T-cell (primary cell): ENCODE measurements at regions not wholly inside any gene's neighbourhood (a gene's known extent, or its start where the extent isn't known, plus 50 kb on each side); places are given as distances from the start of the nearest gene placed in this dataset.
"Not testable (repeated sequence)": the region's sequence is repeated elsewhere in the genome, so short reads cannot be mapped to it uniquely, and the experiment has no call there.

Experiments used
- ATAC-seq, 4 experiments: fragments of 200-7000 bp in 3 of 4; fragments of 150-1000 bp in 1 of 4; cut with Tn5 transposase; replicated peaks in 1 of 4; 1 replicate in 3 of 4; 2 replicates in 1 of 4; pipeline ENCODE4 v1.10.0; 2021; ENCODE audit warnings: moderate library complexity in 3 of 4, mild to moderate bottlenecking in 2 of 4, moderate number of reproducible peaks in 1 of 4
- CTCF ChIA-PET, 2 donors: fragments of 300-600 bp; sonication (Branson Sonifier 250); formaldehyde crosslinking; loops; one replicate each; lab custom pipeline; 2022; ENCODE audit warnings: antibody characterized with exemption in 2 of 2; lab: Charles Lee
- POLR2A ChIA-PET, 2 donors: fragments of 300-600 bp; sonication (Branson Sonifier 250); formaldehyde crosslinking; loops; one replicate each; lab custom pipeline; 2022; ENCODE audit warnings: antibody characterized with exemption in 2 of 2; lab: Charles Lee
- DNase-seq, 35 experiments: peaks; one replicate each; pipeline versions ENCODE4 v3.0.0 to v3.0.0-alpha.2; 2013 to 2023
- H3K27ac ChIP-seq: one replicate; pipeline ENCODE4 v1.5.1; 2013; ENCODE audit warnings: low read length
- H3K27me3 ChIP-seq, 2 experiments: replicated peaks in 1 of 2; 1 replicate in 1 of 2; 2 replicates in 1 of 2; pipeline versions ENCODE4 v1.6.1 to v1.7.0; 2013; ENCODE audit warnings: low read length in 1 of 2, mixed read lengths in 1 of 2; ENCODE audit not compliant: control insufficient read depth in 2 of 2, insufficient read depth in 2 of 2; ENCODE audit errors: extremely low read depth in 1 of 2
- H3K36me3 ChIP-seq, 2 donors: 1 replicate in 1 of 2; 2 replicates in 1 of 2; pipeline versions ENCODE4 v1.6.1 to v1.7.0; 2013; ENCODE audit warnings: low read length in 1 of 2; ENCODE audit not compliant: control insufficient read depth in 2 of 2, insufficient read depth in 1 of 2; ENCODE audit errors: extremely low read depth in 1 of 2
- H3K4me1 ChIP-seq, 2 experiments: 1 replicate in 1 of 2; 2 replicates in 1 of 2; pipeline versions ENCODE4 v1.6.1 to v1.7.0; 2013; ENCODE audit warnings: low read length in 2 of 2, mixed read lengths in 1 of 2; ENCODE audit not compliant: insufficient read depth in 2 of 2, control insufficient read depth in 1 of 2; ENCODE audit errors: extremely low read depth in 1 of 2
- H3K4me3 ChIP-seq, 2 donors: 1 replicate in 1 of 2; 2 replicates in 1 of 2; pipeline versions ENCODE4 v1.5.1 to v1.7.0; 2013; ENCODE audit warnings: mild to moderate bottlenecking in 2 of 2, low read length in 1 of 2, moderate library complexity in 1 of 2; ENCODE audit not compliant: control insufficient read depth in 1 of 2; ENCODE audit errors: extremely low read depth in 1 of 2
- H3K9me3 ChIP-seq: 2 replicates; pipeline ENCODE4 v1.7.0; 2013
- H3K27ac Mint-ChIP-seq, 2 donors: one replicate each; pipeline ENCODE4 v1.8.0; 2020 to 2021; ENCODE audit warnings: mild to moderate bottlenecking in 2 of 2, mixed read lengths in 2 of 2
- H3K27me3 Mint-ChIP-seq, 2 donors: one replicate each; pipeline ENCODE4 v1.8.0; 2021 to 2022; ENCODE audit warnings: mixed read lengths in 2 of 2
- H3K36me3 Mint-ChIP-seq: one replicate; pipeline ENCODE4 v1.8.0; 2021; ENCODE audit warnings: mixed read lengths
- H3K4me1 Mint-ChIP-seq, 3 donors: one replicate each; pipeline ENCODE4 v1.8.0; 2020 to 2022; ENCODE audit warnings: mixed read lengths in 3 of 3, mild to moderate bottlenecking in 1 of 3
- H3K4me3 Mint-ChIP-seq, 3 donors: one replicate each; pipeline ENCODE4 v1.8.0; 2020 to 2022; ENCODE audit warnings: mild to moderate bottlenecking in 3 of 3, mixed read lengths in 3 of 3, moderate library complexity in 3 of 3
- H3K9me3 Mint-ChIP-seq, 3 donors: one replicate each; pipeline ENCODE4 v1.8.0; 2020 to 2022; ENCODE audit warnings: mixed read lengths in 3 of 3
- WGBS: methylation state at CpG from one replicate; pipeline ENCODE4 v1.1.5; 2013; ENCODE audit warnings: missing lambda C conversion rate; ENCODE audit not compliant: insufficient coverage; 5-methylcytosine and 5-hydroxymethylcytosine counted together

GRCh38 chr12:131407221-131408035 is 303.5 kb upstream of the SFSWAP start:
- Histone ChIP-seq H3K9me3 (no peaks in the 10 kb centered on the region), H3K27ac (no peak overlapping the region), H3K36me3 (no peaks in the 10 kb centered on the region), H3K27me3 (peaks cover 0 to 22% of the 10 kb centered on the region in 2 experiments), H3K4me3 (no peak overlapping the region), H3K4me1 (no peaks in the 10 kb centered on the region)
- CTCF ChIA-PET, result no interaction called here
- ATAC-seq (no peak), DNase-seq (no peak)
- Mint-ChIP-seq H3K4me1 (no peaks in the 10 kb centered on the region), H3K36me3 (no peaks in the 10 kb centered on the region), H3K27ac (no peak overlapping the region), H3K4me3 (no peak overlapping the region), H3K27me3 (peaks cover 1 to 15% of the 10 kb centered on the region in 2 donors), H3K9me3 (no peaks in the 10 kb centered on the region)
- POLR2A ChIA-PET, result no interaction called here
- WGBS, result 62% methylated on average over 13 of the region's 15 CpGs

GRCh38 chr12:131408036-131408365 is 302.9 kb upstream of the SFSWAP start:
- CTCF ChIA-PET, result no interaction called here

DNA sequence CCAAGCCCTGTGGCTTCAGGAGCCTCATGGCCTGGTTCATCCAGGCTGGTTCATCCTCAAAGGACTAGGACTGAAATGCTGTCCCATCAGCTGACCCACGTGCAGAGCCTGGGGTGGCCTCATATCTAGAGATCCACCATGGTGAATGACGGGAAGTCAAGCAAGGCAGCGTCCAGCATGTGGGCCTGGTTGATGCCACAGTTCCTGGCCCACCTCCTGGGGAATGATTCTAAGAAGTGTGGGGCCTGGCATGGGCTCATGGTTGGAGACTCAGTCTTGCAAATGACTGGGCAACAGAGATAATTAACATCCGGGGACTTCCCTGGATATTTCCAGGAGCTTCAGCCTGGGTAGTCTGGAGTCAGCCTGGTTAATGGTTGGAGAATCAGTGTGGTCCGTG is 302.4 kb upstream of the SFSWAP start:
- Histone ChIP-seq H3K4me1 (no peaks in the 10 kb centered on the region), H3K27me3 (peaks cover 0 to 22% of the 10 kb centered on the region in 2 experiments), H3K27ac (no peak overlapping the region), H3K36me3 (no peaks in the 10 kb centered on the region), H3K4me3 (no peak overlapping the region), H3K9me3 (no peaks in the 10 kb centered on the region)
- no peak overlapping the region for H3K27ac Mint-ChIP-seq
- DNase-seq (no peak), ATAC-seq (no peak)
- peaks cover 5 to 12% of the 10 kb centered on the region in 2 donors for H3K27me3 Mint-ChIP-seq
- WGBS, result 83% methylated on average over 1 of the region's 5 CpGs
- H3K9me3 Mint-ChIP-seq, result no peaks in the 10 kb centered on the region
- ChIA-PET CTCF (no interaction called here), POLR2A (no interaction called here)
- no peak overlapping the region for H3K4me3 Mint-ChIP-seq
- H3K36me3 Mint-ChIP-seq, result no peaks in the 10 kb centered on the region
- no peaks in the 10 kb centered on the region for H3K4me1 Mint-ChIP-seq

More at GRCh38 chr12:131408036-131408365, 302.9 kb upstream of the SFSWAP start:
- Histone ChIP-seq H3K4me1 (no peaks in the 10 kb centered on the region), H3K36me3 (no peaks in the 10 kb centered on the region), H3K27ac (no peak overlapping the region), H3K4me3 (no peak overlapping the region), H3K9me3 (no peaks in the 10 kb centered on the region), H3K27me3 (peaks cover 0 to 22% of the 10 kb centered on the region in 2 experiments)
- ATAC-seq (no peak), DNase-seq (no peak)
- H3K36me3 Mint-ChIP-seq, result no peaks in the 10 kb centered on the region
- POLR2A ChIA-PET, result no interaction called here
- H3K4me3 Mint-ChIP-seq, result no peak overlapping the region
- no peak overlapping the region for H3K27ac Mint-ChIP-seq
- no peaks in the 10 kb centered on the region for H3K9me3 Mint-ChIP-seq
- WGBS, result 71% methylated on average over 5 of the region's 6 CpGs
- peaks cover 5 to 12% of the 10 kb centered on the region in 2 donors for H3K27me3 Mint-ChIP-seq
- no peaks in the 10 kb centered on the region for H3K4me1 Mint-ChIP-seq

DNA sequence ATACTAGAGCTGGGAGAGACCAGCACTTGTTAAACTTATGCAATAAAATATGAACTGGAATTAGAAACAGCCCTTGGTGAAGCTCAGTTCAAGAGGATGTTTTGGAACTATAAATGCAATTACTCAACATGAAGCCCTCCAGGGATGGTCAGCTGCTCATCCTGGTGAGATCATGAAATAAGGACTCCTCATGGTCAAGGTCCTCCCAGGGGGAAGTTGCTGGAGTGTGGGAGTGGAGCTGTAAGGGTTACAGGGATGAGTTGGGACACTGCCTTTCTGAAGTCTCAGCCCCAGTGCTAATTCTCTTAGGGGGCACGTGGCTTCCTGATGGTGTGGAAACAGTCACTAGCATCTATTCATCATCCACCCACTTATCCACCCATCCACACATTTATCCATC is 301.7 kb upstream of the SFSWAP start:
- Mint-ChIP-seq H3K27ac (no peak overlapping the region), H3K27me3 (peaks cover 5 to 12% of the 10 kb centered on the region in 2 donors), H3K4me1 (no peaks in the 10 kb centered on the region), H3K4me3 (no peak overlapping the region), H3K9me3 (no peaks in the 10 kb centered on the region), H3K36me3 (no peaks in the 10 kb centered on the region)
- 42% methylated on average over 1 of the region's 1 CpG for WGBS
- Histone ChIP-seq H3K4me1 (no peaks in the 10 kb centered on the region), H3K9me3 (no peaks in the 10 kb centered on the region), H3K27ac (no peak overlapping the region), H3K4me3 (no peak overlapping the region), H3K36me3 (no peaks in the 10 kb centered on the region), H3K27me3 (peaks cover 0 to 18% of the 10 kb centered on the region in 2 experiments)
- DNase-seq (no peak), ATAC-seq (no peak)
- ChIA-PET POLR2A (no interaction called here), CTCF (no interaction called here)

DNA sequence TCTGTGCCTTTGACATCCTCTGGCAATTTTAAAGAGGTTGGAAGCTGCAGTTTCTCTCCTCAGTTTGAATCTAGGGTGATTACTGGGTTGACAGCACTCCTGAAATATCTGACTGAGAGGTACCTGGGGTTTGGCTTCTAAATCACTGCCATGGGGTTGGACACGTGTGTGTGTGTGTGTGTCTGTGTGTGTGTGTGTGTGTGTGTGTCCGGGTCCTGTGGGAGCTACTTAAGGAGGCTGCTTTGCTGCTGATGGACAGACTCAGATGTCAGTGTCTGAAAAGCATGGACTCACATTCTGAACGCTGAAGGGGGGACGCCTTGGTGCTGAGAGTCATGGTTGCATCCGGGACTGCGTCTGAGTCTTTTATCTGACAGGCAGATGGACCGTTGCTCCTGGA is 299.1 kb upstream of the SFSWAP start:
- H3K4me1 ChIP-seq, H3K27ac ChIP-seq, H3K4me3 Mint-ChIP-seq, H3K27ac Mint-ChIP-seq, H3K36me3 ChIP-seq, POLR2A ChIA-PET, H3K27me3 Mint-ChIP-seq, H3K4me3 ChIP-seq, H3K9me3 Mint-ChIP-seq, DNase-seq, H3K9me3 ChIP-seq, H3K4me1 Mint-ChIP-seq, H3K36me3 Mint-ChIP-seq, ATAC-seq: not testable (repeated sequence)
- H3K27me3 ChIP-seq, result peaks cover 0 to 16% of the 10 kb centered on the region in 2 experiments
- CTCF ChIA-PET, result interaction anchor here in 1 of 2 donors (0.5 kb wide), 1 partner anchor 191 kb away, joined by 3 read pairs; no protein-coding TSS in a partner anchor
- no CpG with 5 or more reads among the region's 7 CpGs for WGBS

DNA sequence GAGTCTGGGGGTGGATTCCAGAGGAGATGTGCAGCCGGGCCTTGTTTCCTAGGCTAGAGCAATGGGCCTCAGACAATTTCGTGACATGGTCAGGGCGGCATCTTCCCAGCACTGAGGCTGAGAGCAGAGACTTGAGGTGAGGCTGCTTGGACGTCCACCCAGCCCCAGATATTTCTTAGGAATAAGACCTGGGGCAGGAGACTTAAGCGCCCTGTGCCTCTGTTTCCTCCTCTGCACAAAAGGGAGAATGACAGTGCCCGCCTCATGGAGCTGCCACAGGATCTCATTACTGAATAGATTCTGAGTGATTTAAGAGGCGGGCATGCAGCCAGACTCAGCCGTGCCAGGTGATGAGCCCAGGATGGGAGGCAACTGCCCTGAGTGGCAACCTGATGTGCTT is 297.9 kb upstream of the SFSWAP start:
- 73% methylated on average over 8 of the region's 8 CpGs for WGBS

More for the DNA sequence above, 297.9 kb upstream of the SFSWAP start:
- Histone ChIP-seq H3K36me3 (no peaks in the 10 kb centered on the region), H3K4me1 (no peaks in the 10 kb centered on the region), H3K9me3 (no peaks in the 10 kb centered on the region), H3K27ac (no peak overlapping the region), H3K27me3 (peaks cover 0 to 5% of the 10 kb centered on the region in 2 experiments), H3K4me3 (no peak overlapping the region)
- DNase-seq (no peak), ATAC-seq (no peak)
- ChIA-PET CTCF (no interaction called here), POLR2A (no interaction called here)
- H3K36me3 Mint-ChIP-seq, result no peaks in the 10 kb centered on the region
- peaks cover 0 to 5% (median 0%) of the 10 kb centered on the region in 3 donors for H3K9me3 Mint-ChIP-seq
- H3K27me3 Mint-ChIP-seq, result peaks cover 5% of the 10 kb centered on the region in 2 donors
- no peak overlapping the region for H3K27ac Mint-ChIP-seq
- H3K4me3 Mint-ChIP-seq, result no peak overlapping the region
- no peaks in the 10 kb centered on the region for H3K4me1 Mint-ChIP-seq
